ENCODE measurements at regions not wholly inside any gene's neighbourhood (a gene's known extent, or its start where the extent isn't known, plus 50 kb on each side); places are given as distances from the start of the nearest gene placed in this dataset.

GRCh38 chr6:27812078-27812804 is 100.0 kb downstream of the OR2B2 start (continued):
- TF ChIP-seq FOXK2 (IDR thresholded peaks at IDR 0.05) (no peak), ARID5B (CRISPR knock-in tag; IDR thresholded peaks at IDR 0.05) (peak; percentile 50), SATB2 (CRISPR knock-in tag; IDR thresholded peaks at IDR 0.05) (0 out of 2 replicates have a peak, but pooled peaks have one; percentile 15), SOX5 (CRISPR knock-in tag; IDR thresholded peaks at IDR 0.05; ENCODE audit: borderline replicate concordance) (0 out of 2 replicates have a peak, but pooled peaks have one; percentile 15), ZNF224 (CRISPR knock-in tag; IDR thresholded peaks at IDR 0.05) (no peak), RFX5 (IDR thresholded peaks at IDR 0.05; ENCODE audit: low read depth, low read length) (no peak), ZNF629 (CRISPR knock-in tag; conservative IDR thresholded peaks at IDR 0.05) (no peak), POGK (CRISPR knock-in tag; conservative IDR thresholded peaks at IDR 0.05) (no peak), U2AF1 (optimal IDR thresholded peaks at IDR 0.05; ENCODE audit: low read depth, low read length) (no peak), KDM4B (CRISPR knock-in tag; IDR thresholded peaks at IDR 0.05) (no peak), HCFC1 (IDR thresholded peaks at IDR 0.05; ENCODE audit: low read depth, low read length) (no peak), ZNF607 (CRISPR knock-in tag; IDR thresholded peaks at IDR 0.05; ENCODE audit: borderline replicate concordance) (0 out of 2 replicates have a peak, but pooled peaks have one; percentile 44), ZSCAN22 (CRISPR knock-in tag; IDR thresholded peaks at IDR 0.05) (no peak), ZNF558 (CRISPR knock-in tag; IDR thresholded peaks at IDR 0.05; ENCODE audit: borderline replicate concordance) (no peak), ZNF335 (CRISPR knock-in tag; IDR thresholded peaks at IDR 0.05) (no peak), HMGXB4 (CRISPR knock-in tag; IDR thresholded peaks at IDR 0.05; ENCODE audit: borderline replicate concordance in 1 of 2, low read depth in 1 of 2) (0 out of 4 replicates have a peak, but pooled peaks of 1 of the 2 experiments have one; percentile 34), SOX13 (IDR thresholded peaks at IDR 0.05) (no peak), SOX13 (CRISPR knock-in tag; conservative IDR thresholded peaks at IDR 0.05 in 1 of 2, IDR thresholded peaks at IDR 0.05 in 1 of 2) (peak in 1 of 2 experiments; percentile 45; a peak in 1 of 4 replicates), ZFP36L1 (CRISPR knock-in tag; IDR thresholded peaks at IDR 0.05) (no peak), ZNF704 (CRISPR knock-in tag; IDR thresholded peaks at IDR 0.05; ENCODE audit: borderline replicate concordance) (no peak), ZFP36 (IDR thresholded peaks at IDR 0.05; ENCODE audit: borderline replicate concordance, low read depth, low read length, partially characterized antibody) (no peak), ZNF24 (IDR thresholded peaks at IDR 0.05) (no peak)

Measured in HepG2 (cell line).